PFSK-1 (cell line): ENCODE measurements at regions not wholly inside any gene's neighbourhood (a gene's known extent, or its start where the extent isn't known, plus 50 kb on each side); places are given as distances from the start of the nearest gene placed in this dataset.

ENCODE experiments used
- FOXP2 ChIP-seq: optimal IDR thresholded peaks from 2 replicates; pipeline ENCODE3; 2011; ENCODE audit warnings: borderline replicate concordance, control low read depth, inconsistent platforms; ENCODE audit not compliant: insufficient read depth; ENCODE audit errors: extremely low read length, extremely low read depth
- POLR2AphosphoS5 ChIP-seq: IDR thresholded peaks from 2 replicates; pipeline ENCODE4 v1.6.1; 2012; ENCODE audit warnings: low read depth, mild to moderate bottlenecking, control low read depth, low read length, moderate library complexity
- REST ChIP-seq, 2 experiments: IDR thresholded peaks; 2 replicates each; pipeline versions ENCODE4 v1.6.1 to v1.8.0; 2011 to 2012; ENCODE audit warnings: low read depth in 2 of 2, low read length in 2 of 2, control low read depth in 1 of 2, inconsistent platforms in 1 of 2, mild to moderate bottlenecking in 1 of 2, moderate library complexity in 1 of 2; ENCODE audit not compliant: insufficient read depth in 1 of 2
- SIN3A ChIP-seq: IDR thresholded peaks from 2 replicates; pipeline ENCODE4 v1.6.1; 2012; ENCODE audit warnings: mild to moderate bottlenecking, low read length, moderate library complexity, borderline replicate concordance; ENCODE audit not compliant: insufficient read depth
- TAF1 ChIP-seq: IDR thresholded peaks from 2 replicates; pipeline ENCODE4 v1.6.1; 2012; ENCODE audit warnings: low read length, control low read depth, borderline replicate concordance; ENCODE audit not compliant: insufficient read depth

GRCh38 chr13:89165685-89166084 is 1494.5 kb downstream of the SLITRK5 start:
- no peak for TF ChIP-seq SIN3A
- no peak for TF ChIP-seq TAF1
- TF ChIP-seq REST (IDR thresholded peaks at IDR 0.05; ENCODE audit: insufficient read depth in 1 of 2, low read depth in 2 of 2, low read length in 2 of 2), result no peak
- TF ChIP-seq POLR2AphosphoS5, result no peak
- TF ChIP-seq FOXP2, result no peak

- no peak for TF ChIP-seq POLR2AphosphoS5
- TF ChIP-seq REST (IDR thresholded peaks at IDR 0.05; ENCODE audit: insufficient read depth in 1 of 2, low read depth in 2 of 2, low read length in 2 of 2), result no peak
- TF ChIP-seq TAF1, result no peak
- no peak for TF ChIP-seq FOXP2
- no peak for TF ChIP-seq SIN3A
Measured at GRCh38 chr13:89169951-89170350, 1498.8 kb downstream of the SLITRK5 start.

- TF ChIP-seq FOXP2 (no peak), REST (IDR thresholded peaks at IDR 0.05; ENCODE audit: insufficient read depth in 1 of 2, low read depth in 2 of 2, low read length in 2 of 2) (no peak), SIN3A (no peak)
Measured at GRCh38 chr13:89181041-89181440, 1509.9 kb downstream of the SLITRK5 start.

GRCh38 chr13:89199138-89199537 is 1528.0 kb downstream of the SLITRK5 start:
- no peak for TF ChIP-seq POLR2AphosphoS5
- TF ChIP-seq REST (IDR thresholded peaks at IDR 0.05; ENCODE audit: insufficient read depth in 1 of 2, low read depth in 2 of 2, low read length in 2 of 2), result no peak
- TF ChIP-seq TAF1, result no peak
- TF ChIP-seq FOXP2, result no peak
- TF ChIP-seq SIN3A, result no peak

- TF ChIP-seq FOXP2 (no peak), REST (IDR thresholded peaks at IDR 0.05; ENCODE audit: insufficient read depth in 1 of 2, low read depth in 2 of 2, low read length in 2 of 2) (no peak), SIN3A (no peak), TAF1 (no peak), POLR2AphosphoS5 (no peak)
Measured at GRCh38 chr13:89204435-89204834, 1533.3 kb downstream of the SLITRK5 start.
